HG02970 (cell line): ENCODE measurements at regions not wholly inside any gene's neighbourhood (a gene's known extent, or its start where the extent isn't known, plus 50 kb on each side); places are given as distances from the start of the nearest gene placed in this dataset.
"Not testable (repeated sequence)": the region's sequence is repeated elsewhere in the genome, so short reads cannot be mapped to it uniquely, and the experiment has no call there.

Source experiments
- ATAC-seq: cut with Tn5 transposase; IDR thresholded peaks from one replicate; pipeline ENCODE4 v1.9.1; 2021; ENCODE audit warnings: mild to moderate bottlenecking, moderate library complexity, moderate number of reproducible peaks; ENCODE audit not compliant: unreplicated experiment, low FRiP score

- ATAC-seq, result no peak
These were observed 83.5 kb upstream of the SERPINE2 start for GRCh38 chr2:224122542-224122941.

DNA sequence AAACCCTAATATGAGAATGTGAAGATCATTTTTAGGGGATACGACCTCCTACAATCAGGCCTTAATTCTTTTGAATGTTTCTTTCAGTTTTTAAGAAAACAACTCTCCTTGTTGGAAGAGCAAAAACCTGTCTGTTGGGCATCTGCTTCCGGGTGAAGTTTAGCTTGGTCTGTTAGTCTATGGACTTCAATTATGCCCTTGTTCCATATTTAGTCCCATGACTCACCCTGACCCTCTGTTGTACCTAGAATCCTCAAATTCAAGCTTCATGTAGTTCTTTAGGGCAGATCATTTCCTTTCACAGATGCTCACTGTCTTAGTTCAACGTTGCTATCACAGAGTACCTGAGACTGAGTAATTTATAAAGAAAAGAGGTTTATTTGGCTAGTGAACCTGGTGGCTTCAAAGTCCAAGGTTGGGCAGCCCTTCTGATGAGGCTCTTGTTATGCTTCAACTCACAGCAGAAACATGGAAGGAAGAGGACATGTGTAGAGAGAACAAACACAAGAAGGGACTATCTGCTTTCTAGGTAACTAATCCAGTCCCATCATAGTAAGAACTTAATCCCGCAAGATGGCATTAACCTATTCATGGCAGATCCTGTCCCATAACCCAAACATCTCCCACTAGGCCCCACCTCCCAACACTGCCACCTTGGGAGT lies 82.5 kb upstream of the SERPINE2 start:
- ATAC-seq, result no peak

GRCh38 chr2:224120986-224121385 lies 81.9 kb upstream of the SERPINE2 start:
- ATAC-seq, result no peak

DNA sequence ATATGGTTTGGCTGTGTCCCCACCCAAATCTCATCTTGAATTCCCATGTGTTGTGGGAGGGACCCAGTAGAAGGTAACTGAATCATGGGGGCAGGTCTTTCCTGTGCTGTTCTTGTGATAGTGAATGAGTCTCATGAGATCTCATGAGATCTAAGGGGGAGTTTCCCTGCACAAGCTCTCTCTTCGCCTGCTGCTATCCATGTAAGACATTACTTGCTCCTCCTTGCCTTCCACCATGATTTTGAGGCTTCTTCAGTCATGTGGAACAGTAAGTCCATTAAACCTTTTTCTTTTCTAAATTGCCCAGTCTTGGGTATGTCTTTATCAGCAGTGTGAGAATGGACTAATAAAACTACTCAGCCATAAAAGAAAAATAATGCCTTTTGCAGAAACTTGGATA lies 80.8 kb upstream of the SERPINE2 start:
- ATAC-seq, result not testable (repeated sequence)

- ATAC-seq, result no peak
These were observed 75.3 kb upstream of the SERPINE2 start for GRCh38 chr2:224114428-224114827.

- ATAC-seq, result not testable (repeated sequence)
These were observed 74.8 kb upstream of the SERPINE2 start for GRCh38 chr2:224113930-224114329.

GRCh38 chr2:224111576-224111975 lies 72.5 kb upstream of the SERPINE2 start:
- ATAC-seq, result no peak

GRCh38 chr2:224110811-224111210 lies 71.7 kb upstream of the SERPINE2 start:
- ATAC-seq, result no peak

DNA sequence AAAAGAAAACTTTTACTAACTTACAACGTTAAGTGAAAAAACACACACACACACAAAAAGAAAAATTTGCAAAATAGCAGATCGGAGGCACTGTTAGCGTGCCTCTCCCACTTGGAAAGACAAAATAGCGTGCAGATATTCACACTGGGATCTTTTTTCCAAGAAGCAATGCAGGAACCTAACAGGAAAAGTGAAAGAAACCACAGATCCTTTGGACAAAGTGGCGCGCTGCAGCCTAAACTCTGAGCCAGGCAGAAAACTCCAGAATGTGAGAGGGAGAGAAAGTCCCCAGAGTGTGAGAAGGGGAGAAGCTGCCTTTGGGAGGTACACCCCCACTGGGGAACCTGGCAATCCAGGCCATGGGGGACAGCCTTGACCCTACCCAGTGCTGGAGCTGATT lies 70.7 kb upstream of the SERPINE2 start:
- ATAC-seq, result no peak

- no peak for ATAC-seq
These were observed 67.7 kb upstream of the SERPINE2 start for GRCh38 chr2:224106794-224107193.

- ATAC-seq, result no peak
These were observed 65.7 kb upstream of the SERPINE2 start for GRCh38 chr2:224104668-224105386.

DNA sequence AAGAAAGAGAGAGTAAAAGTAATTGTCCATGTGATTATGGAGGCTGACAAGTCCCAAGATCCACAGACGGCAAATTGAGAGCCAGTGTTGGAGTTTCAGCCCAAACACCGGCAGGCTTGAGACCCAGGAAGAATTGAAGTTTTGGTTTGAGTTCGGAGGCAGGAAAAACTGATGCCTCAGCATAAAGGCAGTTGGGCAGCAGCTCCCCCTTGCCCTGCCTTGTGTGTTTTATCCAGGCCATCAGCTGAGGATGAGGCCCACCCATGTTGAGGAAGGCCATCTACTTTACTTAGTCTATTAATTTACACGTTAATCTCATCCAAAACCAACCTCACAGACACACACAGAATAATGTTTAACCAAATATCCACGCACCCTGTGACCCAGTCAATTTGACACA lies 64.6 kb upstream of the SERPINE2 start:
- no peak for ATAC-seq

GRCh38 chr2:224102991-224103390 lies 63.9 kb upstream of the SERPINE2 start:
- no peak for ATAC-seq

- ATAC-seq, result no peak
These were observed 62.9 kb upstream of the SERPINE2 start for GRCh38 chr2:224101820-224102630.

DNA sequence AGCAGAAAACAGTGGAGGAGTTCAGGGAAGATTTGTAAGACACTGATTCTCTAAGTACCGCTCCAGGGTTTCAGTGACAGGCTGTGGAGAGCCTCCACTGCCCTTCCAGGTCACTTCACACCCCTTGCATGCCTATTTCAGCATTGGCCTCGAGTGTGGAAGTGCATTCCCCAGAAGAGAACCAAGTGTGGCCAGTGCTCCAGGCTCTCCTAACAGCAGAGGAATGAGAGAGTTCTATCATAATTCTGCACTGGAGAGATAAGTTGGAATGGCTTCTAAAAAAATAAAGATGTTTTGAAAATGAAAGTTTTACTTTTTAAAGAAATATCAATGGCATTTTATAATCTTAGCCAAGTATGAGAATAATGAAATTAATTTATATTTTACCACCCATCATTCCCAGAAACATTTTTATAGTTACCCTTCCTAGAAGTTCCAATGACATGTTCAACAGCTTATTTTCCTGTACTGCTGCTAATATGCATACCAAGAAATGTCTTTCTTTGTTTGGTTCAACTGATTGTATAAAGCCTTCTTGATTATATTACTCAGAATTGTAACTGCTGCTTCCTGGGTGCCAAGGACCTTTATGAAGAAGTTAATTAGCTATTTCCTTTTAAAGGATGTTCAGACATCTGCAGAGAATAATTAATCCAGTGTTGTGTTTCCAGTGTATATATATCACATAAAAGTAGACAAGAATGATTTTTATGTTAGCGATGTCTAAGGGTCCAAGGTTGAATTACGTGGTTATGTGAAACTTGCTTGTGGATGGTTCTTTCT lies 61.0 kb upstream of the SERPINE2 start:
- ATAC-seq, result no peak

DNA sequence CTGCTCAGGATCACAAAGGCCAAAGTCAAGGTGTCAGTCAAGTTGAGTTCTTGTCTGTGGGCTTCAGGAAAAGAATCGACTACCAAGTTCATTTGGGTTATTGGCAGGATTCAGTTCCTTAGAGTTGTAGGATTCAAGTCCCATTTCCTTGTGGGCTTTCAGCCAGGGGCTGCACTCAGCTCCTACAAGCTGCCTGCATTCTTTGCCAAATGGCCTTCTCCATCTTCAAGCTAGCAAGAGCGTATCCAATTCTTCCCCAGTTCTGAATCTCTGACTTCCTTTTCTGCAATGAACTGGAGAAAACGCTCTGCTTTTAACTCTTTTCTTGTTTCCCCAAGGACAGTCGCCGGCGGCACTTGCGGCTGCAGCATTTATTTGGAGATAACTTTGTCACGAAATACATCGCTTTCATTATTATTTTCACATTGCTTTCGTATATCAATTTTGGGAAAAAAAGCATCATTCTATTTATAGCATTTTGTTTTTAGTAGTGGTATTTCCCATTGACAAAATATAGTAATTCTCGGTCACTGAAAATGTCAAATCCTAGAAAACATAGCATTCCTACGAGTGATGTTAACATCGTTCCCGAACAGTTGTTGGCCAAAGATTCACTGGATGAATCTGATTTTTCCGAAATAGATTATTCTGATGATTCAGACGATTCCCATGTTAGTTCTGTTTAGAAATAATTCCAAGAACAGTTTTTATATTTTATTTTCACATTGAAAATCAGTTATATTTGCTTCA lies 59.6 kb upstream of the SERPINE2 start:
- ATAC-seq, result no peak

DNA sequence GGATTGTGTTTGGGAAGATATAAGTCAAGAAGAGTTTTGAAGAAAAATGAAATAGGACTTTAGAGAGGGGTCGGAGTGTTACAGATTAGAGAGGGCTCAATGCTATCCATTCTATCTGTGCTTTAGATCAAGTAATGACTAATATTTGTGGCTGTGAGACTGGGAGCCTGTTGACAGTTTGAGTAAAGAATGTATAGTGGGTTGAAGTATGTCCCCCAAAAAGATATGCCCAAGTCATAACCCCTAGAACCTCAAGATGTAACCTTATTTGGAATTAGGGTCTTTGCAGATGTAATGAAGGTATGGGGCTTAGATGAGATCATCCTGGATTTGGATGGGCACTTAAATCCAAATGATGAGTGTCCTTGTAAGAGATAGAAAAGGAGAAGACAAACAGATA lies 55.3 kb upstream of the SERPINE2 start:
- ATAC-seq, result no peak

GRCh38 chr2:224091671-224092070 lies 52.6 kb upstream of the SERPINE2 start:
- not testable (repeated sequence) for ATAC-seq

- not testable (repeated sequence) for ATAC-seq
These were observed 50.5 kb upstream of the SERPINE2 start for GRCh38 chr2:224089606-224090005.
